ENCODE measurements at regions not wholly inside any gene's neighbourhood (a gene's known extent, or its start where the extent isn't known, plus 50 kb on each side); places are given as distances from the start of the nearest gene placed in this dataset.

- no peak overlapping the region for H2AFZ ChIP-seq (ENCODE audit: low read length)
- peak overlapping the region; percentile 48 for H3K27ac ChIP-seq (ENCODE audit: low read depth, low read length, poor library complexity, severe bottlenecking)
- H3K9me2 ChIP-seq (ENCODE audit: low read depth, low read length), result no peaks in the 10 kb centered on the region
- H3K9ac ChIP-seq (ENCODE audit: low read length), result no peak overlapping the region
- no peaks in the 10 kb centered on the region for H3K36me3 ChIP-seq (ENCODE audit: insufficient read depth, low read length)
- no peaks in the 10 kb centered on the region for H4K20me1 ChIP-seq (ENCODE audit: insufficient read depth, low read length)
- no peak overlapping the region for H3K4me3 ChIP-seq (ENCODE audit: low read depth, low read length, poor library complexity, severe bottlenecking)
- H3K79me2 ChIP-seq (ENCODE audit: insufficient read depth, low read length), result no peaks in the 10 kb centered on the region
- peak overlapping the region; percentile 26; the same call in 1 of the 2 replicates for H3K4me2 ChIP-seq (ENCODE audit: low read length)
- no peaks in the 10 kb centered on the region for H3K9me3 ChIP-seq (ENCODE audit: low read length)
- peaks cover 39% of the 10 kb centered on the region for H3K4me1 ChIP-seq (ENCODE audit: insufficient read depth, low read length, severe bottlenecking)
- H3K27me3 ChIP-seq (ENCODE audit: insufficient read depth, low read length), result no peaks in the 10 kb centered on the region
- TF ChIP-seq CTCF (IDR thresholded peaks at IDR 0.05; ENCODE audit: low read length) (no peak), EZH2 (IDR thresholded peaks at IDR 0.05; ENCODE audit: borderline replicate concordance, low read length) (no peak)
- no peaks in the 10 kb centered on the region for H3F3A ChIP-seq (ENCODE audit: insufficient read depth, low read length)
Observed at GRCh38 chr6:144756469-144756868, 471.3 kb downstream of the UTRN start.

GRCh38 chr6:144757299-144757698 lies 472.2 kb downstream of the UTRN start:
- Histone ChIP-seq H2AFZ (ENCODE audit: low read length) (no peak overlapping the region), H3K4me3 (ENCODE audit: low read depth, low read length, poor library complexity, severe bottlenecking) (no peak overlapping the region)

GRCh38 chr6:144757730-144758129 lies 472.6 kb downstream of the UTRN start:
- Histone ChIP-seq H3K27me3 (ENCODE audit: insufficient read depth, low read length) (no peaks in the 10 kb centered on the region), H3F3A (ENCODE audit: insufficient read depth, low read length) (no peaks in the 10 kb centered on the region), H3K4me3 (ENCODE audit: low read depth, low read length, poor library complexity, severe bottlenecking) (no peak overlapping the region), H3K9me3 (ENCODE audit: low read length) (no peaks in the 10 kb centered on the region), H3K4me1 (ENCODE audit: insufficient read depth, low read length, severe bottlenecking) (peaks cover 37% of the 10 kb centered on the region), H3K27ac (ENCODE audit: low read depth, low read length, poor library complexity, severe bottlenecking) (no peak overlapping the region), H3K9ac (ENCODE audit: low read length) (no peak overlapping the region), H3K9me2 (ENCODE audit: low read depth, low read length) (no peaks in the 10 kb centered on the region), H3K79me2 (ENCODE audit: insufficient read depth, low read length) (no peaks in the 10 kb centered on the region), H4K20me1 (ENCODE audit: insufficient read depth, low read length) (no peaks in the 10 kb centered on the region), H2AFZ (ENCODE audit: low read length) (no peak overlapping the region), H3K36me3 (ENCODE audit: insufficient read depth, low read length) (no peaks in the 10 kb centered on the region), H3K4me2 (ENCODE audit: low read length) (no peak overlapping the region)
- no peak for TF ChIP-seq CTCF (IDR thresholded peaks at IDR 0.05; ENCODE audit: low read length)
- no peak for TF ChIP-seq EZH2 (IDR thresholded peaks at IDR 0.05; ENCODE audit: borderline replicate concordance, low read length)

More at GRCh38 chr6:144757299-144757698, 472.2 kb downstream of the UTRN start:
- TF ChIP-seq EZH2 (IDR thresholded peaks at IDR 0.05; ENCODE audit: borderline replicate concordance, low read length) (no peak), CTCF (IDR thresholded peaks at IDR 0.05; ENCODE audit: low read length) (no peak)
- no peaks in the 10 kb centered on the region for H3K9me3 ChIP-seq (ENCODE audit: low read length)
- no peaks in the 10 kb centered on the region for H3F3A ChIP-seq (ENCODE audit: insufficient read depth, low read length)
- H3K36me3 ChIP-seq (ENCODE audit: insufficient read depth, low read length), result no peaks in the 10 kb centered on the region
- no peak overlapping the region for H3K4me2 ChIP-seq (ENCODE audit: low read length)
- no peaks in the 10 kb centered on the region for H4K20me1 ChIP-seq (ENCODE audit: insufficient read depth, low read length)
- no peaks in the 10 kb centered on the region for H3K79me2 ChIP-seq (ENCODE audit: insufficient read depth, low read length)
- no peak overlapping the region for H3K27ac ChIP-seq (ENCODE audit: low read depth, low read length, poor library complexity, severe bottlenecking)
- H3K9ac ChIP-seq (ENCODE audit: low read length), result no peak overlapping the region
- H3K4me1 ChIP-seq (ENCODE audit: insufficient read depth, low read length, severe bottlenecking), result peaks cover 39% of the 10 kb centered on the region
- no peaks in the 10 kb centered on the region for H3K27me3 ChIP-seq (ENCODE audit: insufficient read depth, low read length)
- H3K9me2 ChIP-seq (ENCODE audit: low read depth, low read length), result no peaks in the 10 kb centered on the region

All from OCI-LY1 (cell line).